GM19395 (cell line): ENCODE measurements at regions not wholly inside any gene's neighbourhood (a gene's known extent, or its start where the extent isn't known, plus 50 kb on each side); places are given as distances from the start of the nearest gene placed in this dataset.
"Not testable (repeated sequence)": the region's sequence is repeated elsewhere in the genome, so short reads cannot be mapped to it uniquely, and the experiment has no call there.

Source experiments
- ATAC-seq: cut with Tn5 transposase; IDR thresholded peaks from one replicate; pipeline ENCODE4 v1.9.1; 2021; ENCODE audit warnings: mild to moderate bottlenecking, moderate library complexity; ENCODE audit not compliant: unreplicated experiment

- ATAC-seq, result no peak
Observed at GRCh38 chr5:164439799-164440198, 934.4 kb downstream of the MAT2B start.

DNA sequence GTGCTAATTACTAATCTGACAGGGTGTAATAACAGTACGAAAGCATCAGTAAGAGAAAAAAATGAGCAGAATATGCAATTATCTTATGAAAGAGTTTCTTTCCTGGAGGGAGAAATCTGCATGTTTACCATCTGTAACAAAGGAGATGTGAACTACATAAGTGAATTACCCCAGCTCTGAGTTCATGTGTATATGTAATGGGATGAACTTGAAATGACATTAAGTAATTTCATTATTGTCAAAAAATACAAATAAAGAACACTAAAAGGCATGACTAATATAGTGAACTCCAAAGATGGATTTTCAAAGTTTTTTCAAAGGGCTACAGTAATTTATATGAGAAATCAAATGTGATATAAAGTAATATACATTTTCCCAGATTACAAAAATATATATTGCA, 944.0 kb downstream of the MAT2B start:
- no peak for ATAC-seq

- ATAC-seq, result no peak
Observed at GRCh38 chr5:164466033-164466432, 960.6 kb downstream of the MAT2B start.

DNA sequence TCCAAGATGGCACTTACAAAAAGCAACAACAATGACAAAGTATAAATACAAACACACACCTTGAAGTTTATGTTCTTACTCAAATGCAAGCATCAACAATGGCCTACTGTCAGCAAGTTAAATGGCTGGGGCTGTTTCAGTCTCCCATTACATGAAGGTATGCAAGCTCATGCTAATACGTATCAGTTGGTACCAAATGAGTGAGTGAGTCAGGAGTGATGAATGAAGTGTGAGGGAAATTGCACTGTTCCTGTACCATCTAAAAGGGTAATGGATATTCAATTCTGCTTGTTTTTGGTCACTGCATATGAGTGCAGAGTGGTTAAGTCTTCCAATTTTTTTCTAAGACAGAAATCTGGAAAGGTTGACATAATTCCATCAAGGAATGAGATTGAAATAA, 964.9 kb downstream of the MAT2B start:
- no peak for ATAC-seq

DNA sequence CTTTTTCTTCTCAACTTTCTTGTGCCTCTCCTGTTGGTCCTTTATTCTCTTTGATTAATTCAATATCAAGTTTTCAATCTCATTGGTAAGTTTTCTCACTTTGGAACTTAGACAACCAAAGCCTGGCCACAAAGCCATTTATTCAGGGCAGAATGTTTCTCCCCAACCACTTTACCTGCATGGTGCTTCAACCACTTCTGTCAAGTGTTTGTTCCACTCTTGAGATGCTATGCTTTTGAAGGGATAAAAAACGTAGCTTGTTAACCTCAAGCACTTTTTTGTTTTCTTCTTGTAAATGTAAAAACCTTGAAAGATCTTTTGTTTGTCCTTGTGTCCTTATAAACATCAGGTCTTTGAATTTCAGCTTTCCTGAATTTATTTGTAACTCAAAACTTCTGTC, 966.7 kb downstream of the MAT2B start:
- ATAC-seq, result no peak

DNA sequence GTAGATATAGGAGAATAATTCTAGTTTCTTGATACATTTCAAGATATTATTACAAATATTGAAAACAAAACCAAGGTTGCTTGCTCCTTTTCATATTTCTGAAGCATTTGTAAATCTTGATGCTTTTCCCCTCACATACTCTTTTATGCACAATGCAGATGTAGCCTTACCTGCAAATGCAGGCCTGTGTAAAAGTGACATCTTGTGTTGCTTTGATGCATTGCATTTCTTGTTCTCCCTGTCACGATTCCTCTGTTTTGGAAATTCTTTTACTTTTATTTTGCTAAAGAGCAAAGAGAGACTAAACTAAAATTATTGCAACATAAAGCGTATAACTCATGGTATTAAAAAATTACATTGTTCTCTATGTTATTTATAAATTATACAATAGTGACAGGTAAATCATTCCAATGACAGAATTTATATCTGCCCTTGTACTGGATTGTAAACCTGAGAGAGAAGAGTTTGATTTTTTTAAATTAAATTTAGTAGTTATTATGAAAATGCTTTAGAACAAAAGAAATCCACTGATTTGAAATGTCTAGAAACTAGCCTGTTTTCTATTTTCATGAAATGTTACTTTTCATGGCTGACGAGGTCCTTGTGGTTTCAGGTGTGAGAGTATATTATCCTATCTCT, 970.0 kb downstream of the MAT2B start:
- ATAC-seq, result no peak

DNA sequence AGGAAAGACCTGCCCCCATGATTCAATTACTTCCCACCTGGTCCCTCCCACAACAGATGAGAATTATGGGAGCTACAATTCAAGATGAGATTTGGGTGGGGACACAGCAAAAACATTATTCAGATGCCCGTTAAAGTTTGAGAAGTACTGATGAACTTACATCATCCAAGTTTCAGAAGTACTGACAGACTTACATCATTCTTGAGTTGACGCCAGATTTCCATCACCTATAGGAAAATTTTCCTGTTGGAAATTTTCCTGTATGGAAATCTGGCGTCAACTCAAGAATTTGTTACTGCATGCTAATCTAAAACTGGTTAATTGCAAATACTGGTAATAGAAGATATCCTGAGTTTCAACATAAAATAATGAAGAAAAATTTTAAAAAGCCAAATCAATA, 975.9 kb downstream of the MAT2B start:
- no peak for ATAC-seq

GRCh38 chr5:164482351-164482750, 976.9 kb downstream of the MAT2B start:
- ATAC-seq, result no peak

GRCh38 chr5:164484948-164485347, 979.5 kb downstream of the MAT2B start:
- ATAC-seq, result no peak

- ATAC-seq, result no peak
Observed at GRCh38 chr5:164487939-164488338, 982.5 kb downstream of the MAT2B start.

- ATAC-seq, result no peak
Observed at GRCh38 chr5:164497311-164498064, 992.1 kb downstream of the MAT2B start.

GRCh38 chr5:164498438-164498837, 993.0 kb downstream of the MAT2B start:
- no peak for ATAC-seq

- no peak for ATAC-seq
Observed at GRCh38 chr5:164500856-164501255, 995.4 kb downstream of the MAT2B start.

DNA sequence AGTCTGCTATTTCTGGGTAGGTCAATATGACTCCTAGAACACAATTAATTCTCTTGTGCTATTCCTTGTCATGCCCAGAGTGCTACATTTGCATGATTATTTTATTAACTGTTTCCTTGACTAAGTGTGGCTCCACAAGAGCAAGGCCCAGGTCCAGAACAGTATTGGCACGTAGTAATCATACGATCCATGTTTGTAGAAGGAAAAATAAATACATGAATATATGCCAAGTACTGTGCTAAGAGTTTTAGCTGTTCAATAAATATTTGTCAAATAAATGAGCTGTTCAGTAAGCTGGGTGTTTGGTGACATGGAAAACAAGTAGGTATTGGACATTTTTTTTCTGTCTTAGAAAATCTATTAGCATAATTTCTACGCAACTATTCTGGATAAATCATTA, 995.9 kb downstream of the MAT2B start:
- ATAC-seq, result no peak

DNA sequence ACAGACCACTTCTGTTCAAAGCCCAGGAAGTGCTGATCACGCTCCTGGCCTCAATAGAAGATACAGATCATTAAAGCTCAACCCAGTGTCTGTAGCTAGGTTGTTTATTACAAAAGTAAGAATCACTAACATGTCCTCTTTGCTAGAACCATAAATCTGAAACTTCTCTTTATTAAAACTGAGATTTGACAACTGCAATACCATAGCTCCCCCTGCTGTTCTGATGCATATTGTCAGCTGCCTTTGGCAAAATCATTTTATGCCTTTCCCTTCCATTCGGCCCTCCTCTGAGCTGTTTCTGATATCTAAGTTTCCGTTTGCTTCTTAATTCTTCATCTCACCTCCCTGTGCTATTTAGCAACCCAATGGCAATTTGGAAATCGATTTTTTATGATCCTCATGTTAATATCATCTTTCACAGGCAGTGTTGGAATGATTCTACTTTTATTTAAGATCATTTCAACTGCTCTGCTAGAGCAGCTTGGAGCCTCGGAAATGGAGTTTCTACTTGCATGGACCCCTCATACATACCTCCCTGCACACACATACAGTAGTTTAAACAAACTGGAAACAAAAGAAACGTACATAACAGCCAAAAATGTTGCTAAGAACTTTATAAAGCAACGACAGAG, 998.8 kb downstream of the MAT2B start:
- ATAC-seq, result peak; percentile 72

- no peak for ATAC-seq
Observed at GRCh38 chr5:164505791-164506190, 1000.4 kb downstream of the MAT2B start.

DNA sequence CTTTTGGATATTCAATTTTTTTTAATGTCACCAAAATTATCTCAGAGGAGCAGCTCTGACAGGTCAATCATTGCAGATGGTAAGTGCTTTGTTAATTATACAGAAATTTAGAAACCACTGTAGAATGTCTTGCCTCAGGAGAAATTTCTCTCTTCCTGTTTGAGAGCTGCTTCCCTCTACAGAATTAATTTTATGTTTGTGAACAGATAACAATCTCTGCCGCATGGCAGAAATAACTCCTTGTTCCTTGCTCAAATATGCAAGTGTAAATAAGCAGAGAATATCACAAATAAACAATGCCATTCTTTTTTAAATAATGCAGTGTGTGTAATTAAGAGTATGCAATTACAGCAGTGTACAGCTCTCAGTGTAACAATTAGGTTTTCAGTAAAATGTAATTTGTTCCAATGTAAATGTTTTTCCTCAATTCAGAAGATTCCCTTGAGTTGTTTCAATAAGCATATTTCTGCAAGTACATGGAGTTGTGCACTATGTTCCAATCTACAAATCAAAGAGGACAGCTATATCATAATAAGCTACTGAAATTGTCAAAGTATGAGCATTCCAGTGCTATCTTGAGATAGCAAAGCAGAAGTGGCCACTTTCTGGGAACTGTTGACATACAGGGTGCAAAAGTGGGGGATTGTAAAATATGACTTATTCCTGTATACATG, 1012.8 kb downstream of the MAT2B start:
- no peak for ATAC-seq

DNA sequence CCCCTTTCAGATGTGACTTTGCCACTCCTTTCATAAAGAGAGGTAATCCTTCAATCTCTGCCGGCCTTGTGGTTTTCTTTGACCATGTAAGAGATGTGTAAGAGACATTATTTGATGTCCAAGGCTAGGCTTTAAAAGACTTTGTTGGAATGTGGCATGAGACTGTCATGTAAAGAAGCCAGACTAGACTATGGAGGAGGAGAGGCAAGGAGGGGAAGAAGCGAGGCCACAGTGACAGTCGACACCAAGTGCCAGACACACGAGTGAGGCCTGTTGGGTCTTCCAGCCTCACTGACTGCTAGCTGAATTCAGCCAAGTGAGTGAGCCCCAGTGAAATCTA, 1013.3 kb downstream of the MAT2B start:
- no peak for ATAC-seq

DNA sequence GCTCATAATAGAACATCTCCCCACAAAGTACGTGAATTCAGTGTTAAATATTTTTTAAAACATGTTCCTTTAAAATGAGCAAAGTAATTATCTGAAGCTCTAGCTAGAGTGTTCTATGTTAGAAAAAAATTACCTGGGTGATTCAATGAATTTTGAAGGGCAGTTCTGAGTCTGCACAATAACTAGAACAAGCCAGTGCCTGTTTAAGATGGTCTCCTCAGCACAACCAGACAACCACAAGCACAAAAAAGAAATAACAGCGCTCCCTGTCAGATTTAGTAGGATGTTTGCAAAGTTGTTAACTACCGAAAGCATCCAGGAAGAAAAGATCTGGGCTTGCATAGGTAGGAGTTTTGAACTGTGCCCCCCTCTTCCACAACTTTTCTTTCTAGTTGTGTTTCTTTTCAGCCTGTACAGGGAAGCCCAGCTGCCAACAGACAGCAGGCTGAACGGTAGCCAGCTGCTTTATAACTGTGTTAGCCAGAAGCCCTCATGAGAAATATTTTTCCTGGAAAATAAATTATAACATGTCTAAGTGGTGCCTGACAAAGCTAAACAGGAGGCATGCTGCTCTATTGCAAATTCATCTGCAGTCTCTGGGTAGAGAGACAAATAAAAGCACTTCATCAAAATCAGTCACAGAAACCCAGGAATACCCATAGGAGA, 1026.9 kb downstream of the MAT2B start:
- ATAC-seq, result no peak

GRCh38 chr5:164533426-164533825, 1028.0 kb downstream of the MAT2B start:
- ATAC-seq, result not testable (repeated sequence)

GRCh38 chr5:164540174-164540573, 1034.8 kb downstream of the MAT2B start:
- no peak for ATAC-seq
